SK-N-DZ (cell line): ENCODE measurements at regions not wholly inside any gene's neighbourhood (a gene's known extent, or its start where the extent isn't known, plus 50 kb on each side); places are given as distances from the start of the nearest gene placed in this dataset.
"Not testable (repeated sequence)": the region's sequence is repeated elsewhere in the genome, so short reads cannot be mapped to it uniquely, and the experiment has no call there.

Source experiments
- DNase-seq: peaks from one replicate; pipeline ENCODE4 v3.0.0-alpha.2; 2015; ENCODE audit warnings: low spot score

DNA sequence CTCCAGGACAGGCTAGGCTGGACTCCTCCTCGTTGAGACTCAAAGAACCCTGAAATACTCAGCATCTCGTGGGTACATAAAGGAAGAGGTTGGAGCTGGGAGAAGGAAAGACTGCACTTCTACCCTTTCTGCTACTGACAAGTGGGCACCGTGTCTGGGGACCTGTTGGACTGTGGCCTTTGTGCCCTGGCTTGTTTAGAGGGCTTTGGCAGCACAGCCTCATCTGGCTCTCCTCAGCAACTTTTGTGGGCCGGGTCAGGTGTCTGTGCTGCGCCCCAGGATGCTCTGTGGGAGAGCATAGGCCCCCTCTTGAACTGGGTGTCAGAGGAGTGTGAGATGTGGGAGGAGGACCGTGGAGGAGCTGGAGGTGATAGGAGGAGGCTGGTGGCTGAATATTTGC lies 142.4 kb downstream of the FCRL5 start:
- DNase-seq = no peak

DNA sequence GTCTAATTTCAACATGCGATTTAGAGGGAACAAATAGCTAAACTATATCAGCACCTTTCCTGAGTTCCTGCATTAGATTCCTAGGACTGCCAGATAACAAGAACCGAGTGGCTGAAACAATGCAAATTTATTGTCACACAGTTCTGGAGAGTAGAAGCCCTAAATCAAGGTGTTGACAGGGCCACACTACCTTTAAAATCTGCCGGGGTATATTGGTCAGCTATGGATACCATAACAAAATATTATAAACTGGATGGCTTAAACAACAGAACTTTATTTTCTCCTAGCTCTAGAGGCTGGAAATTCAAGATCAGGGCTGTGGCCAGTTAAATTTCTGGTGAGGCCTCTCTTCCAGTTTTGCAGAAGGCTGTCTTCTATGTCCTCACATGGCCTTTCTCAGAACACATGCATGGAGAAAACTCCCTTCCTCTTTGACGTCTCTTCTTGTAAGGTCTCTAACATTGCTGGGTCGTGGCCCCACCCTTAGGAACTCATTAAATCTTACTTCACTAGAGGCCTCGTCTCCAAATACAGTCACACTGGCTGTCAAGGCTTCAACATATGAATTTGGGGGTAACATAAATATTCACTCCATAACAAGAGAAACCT lies 144.3 kb downstream of the FCRL5 start:
- no peak for DNase-seq

DNA sequence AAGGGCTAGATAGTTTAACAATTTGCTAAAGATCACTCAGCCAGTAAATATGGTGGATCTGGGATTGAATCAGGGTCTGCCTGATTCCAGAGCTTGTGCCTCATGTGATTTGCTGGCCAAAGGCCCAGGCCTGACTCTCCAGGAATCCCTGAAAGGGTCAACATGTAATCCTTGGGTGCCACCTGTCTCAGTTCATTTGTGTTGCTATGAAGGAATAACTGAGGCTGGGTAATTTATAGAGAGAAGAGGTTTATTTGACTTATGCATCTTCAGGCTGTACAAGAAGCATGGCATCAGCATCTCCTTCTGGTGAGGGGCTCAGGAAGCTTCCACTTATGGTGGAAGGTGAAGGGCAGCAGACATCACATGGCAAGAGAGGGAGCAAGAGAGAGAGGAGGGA lies 144.9 kb downstream of the FCRL5 start:
- DNase-seq = no peak

DNA sequence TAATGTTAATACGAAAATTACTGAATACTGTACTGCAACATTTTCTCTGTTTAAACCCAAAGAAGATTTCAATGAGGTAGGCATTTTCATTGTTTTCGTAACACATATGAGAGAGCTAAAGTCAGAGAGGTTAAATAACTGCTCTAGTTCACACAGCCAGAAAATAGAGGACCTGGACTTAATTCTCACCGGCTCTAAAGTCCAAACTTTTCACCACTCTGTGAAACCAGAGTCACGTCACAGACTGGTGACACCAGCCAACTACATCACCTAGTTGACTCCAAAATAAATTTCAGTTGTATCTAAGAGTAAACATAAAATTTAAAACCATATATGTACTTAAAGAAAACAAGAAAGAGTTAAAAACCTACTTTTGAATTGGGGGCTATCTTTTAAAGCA lies 146.7 kb downstream of the FCRL5 start:
- no peak for DNase-seq

DNA sequence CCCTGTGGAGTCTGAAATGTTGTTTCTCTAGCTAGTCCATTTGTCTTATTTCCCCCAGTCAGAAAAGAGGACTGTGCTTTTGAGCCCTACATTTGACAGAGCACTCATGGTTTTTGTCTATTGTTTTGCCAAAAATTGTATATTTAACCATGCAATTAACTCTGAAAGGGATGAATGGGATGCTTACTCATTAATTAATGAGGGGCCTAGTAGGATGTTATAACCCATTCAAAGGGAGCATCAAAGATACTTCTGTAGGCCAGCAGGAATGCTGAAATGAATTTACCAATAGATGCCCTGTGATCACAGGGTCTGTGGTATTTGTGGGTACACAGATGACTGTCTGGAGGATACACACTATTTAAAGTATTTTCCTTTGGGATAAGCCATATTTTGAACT lies 147.7 kb downstream of the FCRL5 start:
- DNase-seq = no peak

DNA sequence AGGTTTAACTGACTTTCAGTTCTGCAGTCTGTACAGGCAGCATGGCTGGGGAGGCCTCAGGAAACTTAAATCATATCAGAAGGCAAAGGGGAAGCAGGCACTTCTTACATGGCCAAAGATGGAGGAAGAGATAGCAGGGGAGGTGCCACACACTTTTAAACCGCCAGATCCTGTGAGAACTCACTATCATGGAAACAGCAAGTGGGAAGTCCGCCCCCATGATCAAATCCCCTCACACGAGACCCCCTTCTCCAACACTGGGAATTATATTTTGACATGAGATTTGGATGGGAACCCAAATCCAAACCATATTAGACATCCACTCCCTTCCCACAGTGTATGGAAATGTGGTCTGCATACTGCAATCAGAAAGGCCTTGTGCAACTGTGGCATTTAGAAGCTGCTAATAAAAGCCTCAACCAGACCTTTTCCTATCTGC lies 148.2 kb downstream of the FCRL5 start:
- DNase-seq = no peak

DNA sequence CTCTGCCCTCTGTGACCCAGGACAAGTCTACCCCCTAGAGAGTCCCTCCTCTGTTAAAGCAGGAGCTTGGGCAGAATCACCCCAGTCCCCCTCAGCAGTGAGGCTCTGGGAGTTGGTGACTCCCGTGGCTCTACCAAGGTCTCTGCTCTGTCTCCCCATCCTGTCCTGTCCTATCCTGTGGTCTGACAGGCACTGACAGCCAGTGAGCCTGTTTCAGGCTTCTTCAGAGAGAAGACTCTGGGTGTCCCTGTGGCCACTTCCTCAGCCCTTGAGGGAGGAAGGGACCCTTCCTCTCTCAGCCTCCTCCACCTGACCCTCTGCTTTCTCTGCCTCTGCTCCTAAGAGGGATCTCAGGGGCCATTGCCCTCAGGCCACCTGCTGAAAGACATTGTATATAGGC lies 148.7 kb downstream of the FCRL5 start:
- no peak for DNase-seq

DNA sequence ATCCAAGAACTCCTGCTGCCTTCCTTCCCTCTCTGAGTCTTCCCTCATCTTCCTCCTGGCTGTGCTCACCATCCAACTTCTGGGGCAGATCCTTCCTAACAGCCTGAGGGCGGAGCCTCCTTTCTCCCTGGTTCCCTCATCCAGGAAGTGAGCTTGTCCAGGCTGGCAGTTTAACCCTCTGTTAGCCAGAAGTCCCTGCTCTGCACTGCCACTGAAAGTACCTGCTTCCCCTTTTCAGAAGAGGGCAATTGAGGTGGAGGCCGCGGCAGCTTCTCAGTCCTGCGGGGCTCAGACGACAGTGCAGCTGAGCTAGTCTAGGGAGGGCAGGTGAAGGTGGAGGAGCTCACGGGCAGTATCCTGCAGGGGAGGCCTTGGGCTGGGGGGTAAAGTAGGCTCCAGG lies 149.1 kb downstream of the FCRL5 start:
- no peak for DNase-seq

DNA sequence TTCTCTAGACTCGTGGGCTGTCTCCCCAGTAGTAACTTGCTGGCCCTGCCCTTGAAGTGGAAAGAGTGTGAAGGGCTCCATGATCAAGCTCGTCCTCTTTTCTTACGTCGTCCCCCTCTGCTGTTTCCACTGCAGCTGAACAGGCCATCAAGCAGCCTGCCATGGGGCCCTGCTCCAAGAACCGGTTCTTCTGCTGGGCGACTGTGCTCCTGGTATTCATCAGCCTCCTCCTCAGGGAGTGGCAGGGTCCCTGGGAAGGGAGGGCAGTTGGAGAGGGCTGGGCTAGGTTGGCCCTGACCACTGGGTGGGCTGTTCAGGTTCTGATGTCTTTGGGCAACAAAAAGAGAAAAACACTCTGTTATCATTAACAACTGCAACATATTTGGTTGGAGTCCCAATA lies 151.5 kb downstream of the FCRL5 start:
- no peak for DNase-seq

DNA sequence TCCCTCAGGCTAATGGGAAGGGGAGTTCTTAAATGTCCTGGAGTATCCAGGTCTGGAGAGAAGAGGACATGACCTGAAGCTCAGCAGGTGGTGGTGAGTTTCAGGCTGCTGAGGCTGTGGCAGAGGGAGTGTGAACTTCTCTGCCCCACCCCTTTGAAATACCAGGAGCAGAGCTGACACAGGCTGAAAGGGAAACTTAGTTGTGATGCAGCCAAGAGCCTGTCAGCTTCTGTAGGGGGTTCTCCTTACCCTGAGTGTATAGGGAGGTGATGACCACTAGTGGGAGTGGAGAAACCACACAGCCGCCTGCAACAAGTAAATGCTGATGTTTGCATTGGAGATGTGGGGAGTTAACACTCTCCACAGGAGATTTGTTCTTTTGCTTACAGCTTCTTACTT lies 152.3 kb downstream of the FCRL5 start:
- DNase-seq = no peak

DNA sequence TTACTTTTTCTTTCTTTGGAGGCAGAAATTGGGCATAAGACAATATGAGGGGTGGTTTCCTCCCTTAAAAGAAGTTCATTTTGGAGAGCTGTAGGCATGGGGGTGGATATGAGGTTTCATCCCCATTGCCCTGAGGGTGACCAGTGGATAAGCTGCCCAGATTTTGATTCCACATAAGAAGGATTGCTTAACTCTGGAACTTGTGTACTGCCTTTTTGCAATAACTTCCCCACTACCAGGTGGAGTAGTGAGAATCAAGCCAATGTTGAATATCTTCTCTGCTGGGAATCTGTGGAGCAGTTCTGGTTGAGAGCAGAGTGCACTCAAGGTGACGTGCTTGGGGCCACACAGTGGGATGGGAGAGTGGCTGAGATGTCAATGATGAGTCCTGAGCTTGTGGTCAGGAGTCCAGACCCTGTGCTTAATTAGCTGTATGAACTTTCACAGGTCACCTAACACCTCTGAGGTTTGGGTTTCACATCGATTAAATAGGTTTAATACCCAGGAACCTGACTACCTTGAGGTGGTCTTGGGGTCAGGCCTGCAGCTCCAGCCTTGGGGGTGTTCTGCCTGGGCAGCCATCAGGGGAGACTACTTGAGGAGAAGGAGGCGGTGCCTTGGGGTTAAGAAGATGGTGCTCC lies 152.9 kb downstream of the FCRL5 start:
- no peak for DNase-seq

DNA sequence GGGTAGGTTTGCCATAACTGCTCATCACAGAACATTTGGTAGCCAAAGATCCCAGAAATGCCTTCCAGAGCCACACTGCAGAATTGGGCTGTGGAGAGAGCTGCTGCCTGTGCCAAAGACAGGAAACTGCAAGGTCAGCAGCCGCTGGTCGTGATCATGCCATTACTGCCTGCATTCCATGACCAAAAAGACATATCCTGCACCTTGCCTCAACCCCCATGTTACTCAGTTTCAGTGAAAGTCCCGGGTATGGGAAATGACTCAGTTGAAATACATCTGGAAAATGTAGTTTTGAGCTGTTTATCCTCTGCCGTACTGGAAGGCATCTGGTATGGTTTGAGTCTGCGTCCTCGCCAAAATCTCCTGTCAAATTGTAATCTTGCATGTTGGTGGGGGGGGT lies 161.7 kb downstream of the FCRL5 start:
- no peak for DNase-seq

DNA sequence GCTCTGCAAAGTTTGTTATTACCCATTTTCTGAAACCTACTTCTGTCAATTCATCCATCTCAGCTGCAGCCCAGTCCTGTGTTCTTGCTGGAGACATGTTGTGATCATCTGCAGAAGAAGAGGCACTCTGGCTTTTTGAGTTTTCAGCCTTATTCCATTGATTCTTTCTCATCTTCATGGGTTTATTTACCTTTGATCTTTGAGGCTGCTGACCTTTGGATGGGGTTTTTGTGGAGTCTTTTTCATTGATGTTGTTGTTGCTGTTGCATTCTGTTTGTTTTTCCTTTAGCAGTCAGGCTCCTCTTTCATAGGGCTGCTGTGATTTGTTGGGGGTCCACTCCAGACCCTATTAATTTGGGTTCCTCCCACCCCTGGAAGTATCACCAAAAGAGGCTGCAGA lies 164.3 kb downstream of the FCRL5 start:
- no peak for DNase-seq

DNA sequence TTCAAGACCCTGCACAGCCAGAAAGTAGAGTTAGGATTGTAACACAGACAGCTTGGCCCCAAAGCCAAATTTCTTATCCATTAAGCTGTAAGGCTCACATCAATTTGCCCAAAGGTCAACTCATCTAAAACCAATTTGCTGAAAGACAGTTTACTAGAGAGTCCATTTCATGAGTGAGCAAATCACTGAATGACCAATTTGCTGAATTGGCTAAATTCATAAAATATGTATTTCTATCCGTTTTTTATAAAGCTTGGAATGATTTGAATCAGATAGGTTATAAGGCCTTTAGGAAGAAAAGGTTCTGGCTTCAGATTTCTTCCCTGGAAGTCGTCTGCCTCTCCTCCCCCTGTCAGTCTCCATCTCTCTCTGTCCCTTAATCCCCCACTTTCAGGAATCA lies 168.1 kb downstream of the FCRL5 start:
- no peak for DNase-seq

DNA sequence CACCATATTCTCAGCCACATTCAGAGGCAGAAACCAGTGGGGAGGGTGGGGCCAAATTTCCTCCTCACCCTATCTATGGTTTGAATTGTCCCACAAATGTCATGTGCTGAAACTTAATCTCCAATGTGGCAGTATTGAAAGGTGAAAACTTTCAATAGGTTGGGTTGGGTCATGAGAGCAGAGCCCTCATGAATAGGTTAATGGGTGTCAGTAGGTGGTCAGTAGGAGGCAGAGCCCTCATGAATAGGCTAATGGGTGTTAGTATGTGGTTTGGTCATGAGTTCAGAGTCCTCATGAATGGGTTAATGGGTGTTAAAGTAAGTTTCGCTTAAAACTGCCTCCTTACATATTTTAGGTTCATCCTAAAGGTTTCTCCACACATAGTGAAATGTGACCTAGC lies 170.0 kb downstream of the FCRL5 start:
- no peak for DNase-seq

DNA sequence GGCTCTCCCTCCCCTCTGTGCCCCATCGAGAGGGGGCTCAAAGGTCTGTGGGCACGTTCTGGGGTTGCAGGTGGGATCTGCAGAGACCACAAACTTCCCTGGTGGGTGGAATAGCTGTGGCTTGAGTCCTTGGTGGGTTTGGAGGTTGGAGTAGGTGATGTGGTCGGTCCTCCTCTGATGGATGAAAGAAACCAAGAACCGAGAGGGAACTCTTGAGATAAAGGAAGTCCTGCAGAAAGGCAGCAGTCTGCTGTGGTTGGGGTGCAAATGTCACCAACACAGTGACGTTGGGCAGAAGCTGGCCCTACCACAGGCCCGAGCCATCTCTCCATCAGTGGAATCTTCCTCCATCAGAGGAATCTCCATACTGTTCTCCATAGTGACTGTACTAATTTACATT lies 171.8 kb downstream of the FCRL5 start:
- no peak for DNase-seq

DNA sequence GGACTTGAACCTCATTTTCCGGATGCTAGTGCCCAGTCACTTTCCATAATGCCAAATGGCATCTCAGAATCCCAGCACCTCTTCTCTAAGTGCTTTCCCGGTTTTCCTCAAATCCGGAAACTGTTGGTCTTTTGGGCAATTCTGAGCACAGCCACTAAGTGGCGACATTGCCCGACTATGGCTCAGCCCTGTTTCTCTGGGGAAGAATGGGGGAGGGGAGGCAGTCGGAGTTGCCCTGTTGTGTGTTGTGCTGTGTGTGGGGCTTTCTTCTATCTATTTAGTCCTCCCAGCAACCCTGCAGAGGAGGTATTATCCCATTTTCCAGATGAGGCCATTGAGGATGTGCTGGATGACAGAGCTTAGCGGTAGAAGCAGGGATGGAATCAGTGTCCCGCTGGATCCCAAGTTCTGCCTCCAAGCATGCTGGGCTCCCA lies 175.0 kb downstream of the FCRL5 start:
- DNase-seq = peak; percentile 26

DNA sequence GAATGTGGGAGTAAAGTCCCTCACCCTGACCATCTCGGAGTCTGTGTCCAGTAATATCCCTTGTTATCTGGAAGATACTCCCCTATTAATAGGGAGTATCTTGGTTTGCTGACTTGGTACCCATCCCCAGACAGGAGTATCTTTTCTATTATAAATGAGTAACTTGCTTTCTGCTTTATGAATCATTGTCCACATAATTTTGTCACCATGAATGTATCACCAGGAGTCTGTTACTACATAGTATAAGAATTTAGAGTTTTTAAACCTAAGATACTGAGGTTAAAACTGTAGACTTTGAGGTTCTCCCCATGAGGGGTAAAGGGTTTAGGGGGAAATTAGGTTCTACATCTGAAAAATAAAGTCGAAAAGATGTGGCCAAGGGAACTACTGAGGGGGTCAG lies 175.6 kb downstream of the FCRL5 start:
- DNase-seq = no peak

DNA sequence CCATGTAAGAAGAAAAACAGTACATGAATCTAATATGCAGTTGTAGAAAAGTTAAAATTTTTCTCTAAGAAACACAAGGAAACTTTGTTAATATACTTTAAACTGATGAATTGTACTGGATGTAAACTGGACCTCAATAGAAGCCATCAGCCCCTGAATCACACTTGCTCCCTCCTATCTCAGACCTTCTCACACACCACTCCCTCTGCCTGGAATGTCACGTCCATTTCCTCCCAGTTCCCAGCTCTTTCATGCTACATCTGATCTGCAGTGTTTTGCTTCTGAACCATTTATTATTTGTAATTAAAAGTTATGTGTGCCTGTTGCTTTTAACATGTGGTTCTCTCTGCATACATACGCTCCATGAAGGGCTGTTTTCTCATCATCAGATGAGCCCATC lies 180.0 kb downstream of the FCRL5 start:
- DNase-seq = not testable (repeated sequence)

DNA sequence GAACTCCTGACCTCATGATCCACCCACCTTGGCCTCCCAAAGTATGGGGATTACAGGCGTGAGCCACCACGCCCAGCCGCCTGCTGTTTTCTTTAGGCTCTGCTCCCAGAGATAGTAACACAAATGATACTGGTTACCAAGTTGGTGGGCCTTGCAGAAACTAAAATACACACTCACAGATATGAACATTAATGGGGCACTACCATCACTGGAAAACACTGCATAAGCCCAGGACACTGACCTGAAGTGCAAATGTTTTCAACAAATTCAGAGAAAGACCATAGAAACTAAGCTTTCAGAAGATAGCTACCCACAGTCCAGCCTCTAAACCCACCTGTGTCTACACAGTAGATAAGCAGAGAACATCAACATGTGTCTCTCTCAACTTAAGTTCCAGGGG lies 180.5 kb downstream of the FCRL5 start:
- no peak for DNase-seq

DNA sequence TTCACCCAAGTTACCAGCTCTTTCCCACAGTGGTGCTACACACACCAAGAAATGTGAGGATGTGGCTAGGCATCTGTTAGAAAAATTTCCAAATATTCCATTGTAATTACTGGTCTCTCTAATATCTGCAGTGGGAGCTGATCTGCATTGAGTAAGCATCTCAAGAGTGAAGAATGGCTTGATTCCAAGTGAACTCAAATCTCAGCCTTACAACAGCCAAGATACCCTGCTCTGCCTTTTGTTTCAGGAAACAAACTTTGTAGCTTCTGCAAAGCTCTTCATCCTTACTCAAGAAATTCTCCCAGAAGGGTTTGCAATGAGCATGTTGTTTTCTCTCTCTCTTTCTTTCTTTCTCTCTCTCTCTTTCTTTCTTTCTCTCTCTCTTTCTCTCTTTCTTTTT lies 181.1 kb downstream of the FCRL5 start:
- no peak for DNase-seq

DNA sequence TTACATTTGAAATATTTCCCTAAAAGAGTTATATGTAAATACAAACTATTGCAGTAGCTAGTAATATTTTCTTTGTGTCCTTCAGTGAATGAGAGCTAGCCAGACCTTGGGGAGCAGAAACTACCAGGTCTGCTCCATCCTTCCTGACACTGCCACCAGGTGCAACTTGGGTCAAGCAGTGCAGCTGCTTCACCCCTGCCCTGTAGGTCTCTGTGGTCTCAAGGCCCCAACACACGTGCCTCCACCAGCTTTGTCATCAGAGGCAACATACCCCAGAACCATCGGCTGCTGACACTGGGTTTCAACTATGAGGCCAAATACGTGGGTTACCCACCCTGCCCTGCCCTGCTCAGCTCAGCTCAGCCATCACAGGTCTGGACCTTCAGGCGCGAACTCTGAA lies 181.6 kb downstream of the FCRL5 start:
- DNase-seq = no peak

DNA sequence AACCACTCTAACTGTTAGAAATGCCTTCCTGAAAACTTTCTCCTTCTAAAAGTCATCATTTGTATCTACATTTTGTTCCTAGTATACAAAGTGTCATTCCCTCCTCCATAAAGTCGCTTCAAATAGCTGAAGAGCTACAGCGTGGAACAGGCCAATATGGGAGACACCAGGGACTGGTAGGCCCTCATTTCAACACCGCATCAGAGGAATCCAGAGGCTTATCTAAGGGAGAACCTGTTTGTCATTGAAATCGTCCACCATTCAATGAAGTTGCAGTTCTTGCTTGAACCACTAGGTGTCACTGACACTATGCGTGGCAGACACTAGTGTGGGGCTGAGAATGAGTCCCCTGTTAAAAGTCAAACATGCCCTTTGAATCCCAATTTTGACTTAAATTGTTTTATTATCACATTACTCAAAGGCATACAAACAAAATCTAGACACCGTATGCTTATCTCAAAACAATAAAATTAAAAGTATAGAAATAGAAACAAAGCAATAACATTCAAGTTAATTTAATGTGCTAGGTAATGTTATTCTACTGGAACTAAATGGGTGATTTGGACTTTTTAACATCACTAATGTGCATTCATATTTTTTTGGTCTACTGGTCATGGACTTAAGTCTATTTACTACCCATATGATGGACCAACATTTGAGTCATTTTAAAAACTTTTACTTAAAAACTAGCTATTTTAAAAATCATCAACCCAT lies 182.3 kb downstream of the FCRL5 start:
- peak; percentile 53 for DNase-seq
